Mammary epithelial cell (primary cell): ENCODE measurements at regions not wholly inside any gene's neighbourhood (a gene's known extent, or its start where the extent isn't known, plus 50 kb on each side); places are given as distances from the start of the nearest gene placed in this dataset.

Source experiments
- EZH2 ChIP-seq: IDR thresholded peaks from 2 replicates; pipeline ENCODE4 v1.6.1; 2012; ENCODE audit warnings: low read length, inconsistent platforms, borderline replicate concordance
- TF ChIP-seq, protein P1 (sequence below), 2 donors: IDR thresholded peaks in 1 of 2; conservative IDR thresholded peaks in 1 of 2; 2 replicates each; pipeline ENCODE4 v1.5.1; 2011 to 2012; ENCODE audit warnings: inconsistent platforms in 2 of 2, low read length in 2 of 2, mild to moderate bottlenecking in 2 of 2, control low read depth in 1 of 2, low read depth in 1 of 2; ENCODE audit not compliant: insufficient read depth in 1 of 2; ENCODE audit errors: extremely low read depth in 1 of 2

DNA sequence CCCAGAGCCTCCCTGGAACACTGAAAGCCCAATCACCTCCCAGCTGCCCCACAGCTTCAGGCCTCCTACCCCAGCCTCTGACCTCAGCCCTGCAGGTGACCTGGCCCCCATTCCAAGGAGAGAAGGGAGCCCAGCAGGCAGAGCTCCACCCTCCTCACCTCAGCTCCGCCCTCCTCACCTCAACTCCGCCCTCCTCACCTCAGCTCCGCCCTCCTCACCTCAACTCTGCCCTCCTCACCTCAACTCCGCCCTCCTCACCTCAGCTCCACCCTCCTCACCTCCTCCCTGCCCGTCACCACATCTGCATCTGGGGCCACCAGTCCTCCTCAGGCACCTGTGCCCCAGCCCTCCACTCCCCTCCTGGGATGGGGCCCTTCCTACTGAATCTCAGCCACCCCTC is 112.2 kb upstream of the SFSWAP start:
- TF ChIP-seq, protein P1, sequence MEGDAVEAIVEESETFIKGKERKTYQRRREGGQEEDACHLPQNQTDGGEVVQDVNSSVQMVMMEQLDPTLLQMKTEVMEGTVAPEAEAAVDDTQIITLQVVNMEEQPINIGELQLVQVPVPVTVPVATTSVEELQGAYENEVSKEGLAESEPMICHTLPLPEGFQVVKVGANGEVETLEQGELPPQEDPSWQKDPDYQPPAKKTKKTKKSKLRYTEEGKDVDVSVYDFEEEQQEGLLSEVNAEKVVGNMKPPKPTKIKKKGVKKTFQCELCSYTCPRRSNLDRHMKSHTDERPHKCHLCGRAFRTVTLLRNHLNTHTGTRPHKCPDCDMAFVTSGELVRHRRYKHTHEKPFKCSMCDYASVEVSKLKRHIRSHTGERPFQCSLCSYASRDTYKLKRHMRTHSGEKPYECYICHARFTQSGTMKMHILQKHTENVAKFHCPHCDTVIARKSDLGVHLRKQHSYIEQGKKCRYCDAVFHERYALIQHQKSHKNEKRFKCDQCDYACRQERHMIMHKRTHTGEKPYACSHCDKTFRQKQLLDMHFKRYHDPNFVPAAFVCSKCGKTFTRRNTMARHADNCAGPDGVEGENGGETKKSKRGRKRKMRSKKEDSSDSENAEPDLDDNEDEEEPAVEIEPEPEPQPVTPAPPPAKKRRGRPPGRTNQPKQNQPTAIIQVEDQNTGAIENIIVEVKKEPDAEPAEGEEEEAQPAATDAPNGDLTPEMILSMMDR (conservative IDR thresholded peaks at IDR 0.05 in 1 of 2, IDR thresholded peaks at IDR 0.05 in 1 of 2; ENCODE audit: extremely low read depth in 1 of 2, insufficient read depth in 1 of 2, low read depth in 1 of 2, low read length in 2 of 2), result no peak
- no peak for TF ChIP-seq EZH2
